ENCODE measurements at regions not wholly inside any gene's neighbourhood (a gene's known extent, or its start where the extent isn't known, plus 50 kb on each side); places are given as distances from the start of the nearest gene placed in this dataset.

- DNase-seq, result no peak
Measured at GRCh38 chr2:134178138-134178877, 75.6 kb upstream of the MGAT5 start.

- no peak for DNase-seq
Measured at GRCh38 chr2:134181219-134181618, 72.7 kb upstream of the MGAT5 start.

- peak; percentile 67 for DNase-seq
Measured at GRCh38 chr2:134183679-134184078, 70.2 kb upstream of the MGAT5 start.

GRCh38 chr2:134185639-134186038, 68.2 kb upstream of the MGAT5 start:
- no peak for DNase-seq

- DNase-seq, result no peak
Measured at GRCh38 chr2:134189009-134189720, 64.7 kb upstream of the MGAT5 start.

- DNase-seq, result no peak
Measured at GRCh38 chr2:134190062-134190806, 63.6 kb upstream of the MGAT5 start.

- no peak for DNase-seq
Measured at GRCh38 chr2:134190807-134191203, 63.1 kb upstream of the MGAT5 start.

GRCh38 chr2:134191835-134192234, 62.0 kb upstream of the MGAT5 start:
- DNase-seq, result no peak

- no peak for DNase-seq
Measured at GRCh38 chr2:134193006-134193405, 60.9 kb upstream of the MGAT5 start.

GRCh38 chr2:134194519-134194918, 59.4 kb upstream of the MGAT5 start:
- DNase-seq, result no peak

- DNase-seq, result no peak
Measured at GRCh38 chr2:134195341-134195740, 58.5 kb upstream of the MGAT5 start.

- DNase-seq, result no peak
Measured at GRCh38 chr2:134197445-134197844, 56.4 kb upstream of the MGAT5 start.

GRCh38 chr2:134198006-134198634, 55.8 kb upstream of the MGAT5 start:
- no peak for DNase-seq

GRCh38 chr2:134199123-134199522, 54.7 kb upstream of the MGAT5 start:
- no peak for DNase-seq

- DNase-seq, result no peak
Measured at GRCh38 chr2:134200036-134200618, 53.7 kb upstream of the MGAT5 start.

- no peak for DNase-seq
Measured at GRCh38 chr2:134201533-134201932, 52.3 kb upstream of the MGAT5 start.

- no peak for DNase-seq
Measured at GRCh38 chr2:134202371-134202770, 51.5 kb upstream of the MGAT5 start.

GRCh38 chr2:134203175-134203574, 50.7 kb upstream of the MGAT5 start:
- no peak for DNase-seq

All from occipital lobe (tissue), 1 donor.